PC-3 (cell line): ENCODE measurements at regions not wholly inside any gene's neighbourhood (a gene's known extent, or its start where the extent isn't known, plus 50 kb on each side); places are given as distances from the start of the nearest gene placed in this dataset.

Source experiments
- ATAC-seq: fragments of 200-7000 bp; cut with Tn5 transposase; 2 replicates; pipeline ENCODE4 v1.9.1; 2020; ENCODE audit warnings: mild to moderate bottlenecking, moderate library complexity
- BruUV-seq: library from RNA; stranded (reverse); fragments of 400-500 nt; replicated peaks from 2 replicates; lab custom pipeline; 2021; lab: Mats Ljungman, UMichigan
- CTCF ChIA-PET: fragments of 300-600 bp; sonication (Branson Sonifier 250); formaldehyde crosslinking; loops from one replicate; lab custom pipeline; 2022; ENCODE audit warnings: antibody characterized with exemption; lab: Charles Lee
- POLR2A ChIA-PET: fragments of 300-600 bp; sonication (Branson Sonifier 250); formaldehyde crosslinking; loops from one replicate; lab custom pipeline; 2022; ENCODE audit warnings: antibody characterized with exemption; ENCODE audit not compliant: unreplicated experiment; lab: Charles Lee
- DNase-seq: peaks from one replicate; pipeline ENCODE4 v3.0.0-alpha.2; 2015
- H2AFZ ChIP-seq: fragments of 300-600 bp; sonication (generic); 2 replicates; pipeline ENCODE4 v1.6.0; 2016; ENCODE audit warnings: antibody characterized with exemption, low read length
- H3F3A ChIP-seq: fragments of 300-600 bp; sonication (generic); one replicate; pipeline ENCODE4 v1.6.0; 2017; ENCODE audit warnings: antibody characterized with exemption, low read length, control low read depth, mild to moderate bottlenecking; ENCODE audit not compliant: unreplicated experiment
- H3K27ac ChIP-seq: fragments of 300-600 bp; sonication (generic); 2 replicates; pipeline ENCODE4 v1.5.1; 2016; ENCODE audit warnings: mild to moderate bottlenecking, low read length
- H3K27me3 ChIP-seq: fragments of 300-600 bp; sonication (generic); 2 replicates; pipeline ENCODE4 v1.6.1; 2016; ENCODE audit warnings: low read length, mixed read lengths
- H3K36me3 ChIP-seq: fragments of 300-600 bp; sonication (generic); 2 replicates; pipeline ENCODE4 v1.6.1; 2016; ENCODE audit warnings: low read depth, mixed run types, low read length, mixed read lengths
- H3K4me1 ChIP-seq: fragments of 300-600 bp; sonication (generic); 2 replicates; pipeline ENCODE4 v1.5.1; 2016; ENCODE audit warnings: low read length; ENCODE audit not compliant: insufficient read depth
- H3K4me2 ChIP-seq: fragments of 300-600 bp; sonication (generic); 2 replicates; pipeline ENCODE4 v1.6.0; 2016; ENCODE audit warnings: low read length
- H3K4me3 ChIP-seq: fragments of 300-600 bp; sonication (generic); 2 replicates; pipeline ENCODE4 v1.5.1; 2016; ENCODE audit warnings: mild to moderate bottlenecking, low read length, mixed read lengths
- H3K79me2 ChIP-seq: fragments of 300-600 bp; sonication (generic); 2 replicates; pipeline ENCODE4 v1.6.1; 2017; ENCODE audit warnings: low read length, mixed read lengths
- H3K9ac ChIP-seq: fragments of 300-600 bp; sonication (generic); 2 replicates; pipeline ENCODE4 v1.6.0; 2016; ENCODE audit warnings: mild to moderate bottlenecking, low read length
- H3K9me2 ChIP-seq: fragments of 300-600 bp; sonication (generic); replicated peaks from 2 replicates; pipeline ENCODE4 v1.6.1; 2016; ENCODE audit warnings: mixed run types, low read length, mixed read lengths
- H3K9me3 ChIP-seq: fragments of 300-600 bp; sonication (generic); 2 replicates; pipeline ENCODE4 v1.6.1; 2016; ENCODE audit warnings: low read length, mixed read lengths
- H4K20me1 ChIP-seq: fragments of 300-600 bp; sonication (generic); 2 replicates; pipeline ENCODE4 v1.6.1; 2016; ENCODE audit warnings: low read length, mixed read lengths
- CTCF ChIP-seq: fragments of 300-600 bp; sonication (generic); conservative IDR thresholded peaks from 2 replicates; pipeline ENCODE4 v1.5.1; 2017; ENCODE audit warnings: antibody characterized with exemption, low read depth, mild to moderate bottlenecking, low read length
- EZH2 ChIP-seq: fragments of 300-600 bp; sonication (generic); IDR thresholded peaks from one replicate; pipeline ENCODE4 v1.6.1; 2017; ENCODE audit warnings: antibody characterized with exemption, mild to moderate bottlenecking, low read length; ENCODE audit not compliant: unreplicated experiment
- EZH2phosphoT487 ChIP-seq: fragments of 300-600 bp; sonication (generic); IDR thresholded peaks from 2 replicates; pipeline ENCODE4 v1.6.1; 2018; ENCODE audit warnings: mild to moderate bottlenecking, antibody characterized with exemption, low read length, borderline replicate concordance
- intact Hi-C: fragments of 100-400 bp; cut with micrococcal nuclease; formaldehyde crosslinking; loops from 2 replicates; pipeline ENCODE4 v1.9.0; 2023

GRCh38 chr6:114989279-114989964 is 646.6 kb upstream of the HS3ST5 start:
- Histone ChIP-seq H3K9me3 (no peaks in the 10 kb centered on the region), H2AFZ (no peak overlapping the region), H3K9ac (no peak overlapping the region), H3K9me2 (no peaks in the 10 kb centered on the region), H3K4me2 (no peak overlapping the region), H3K27ac (no peak overlapping the region), H3K4me1 (no peaks in the 10 kb centered on the region), H3K36me3 (no peaks in the 10 kb centered on the region), H3K4me3 (no peak overlapping the region), H4K20me1 (no peaks in the 10 kb centered on the region), H3K27me3 (no peaks in the 10 kb centered on the region), H3K79me2 (no peaks in the 10 kb centered on the region), H3F3A (no peaks in the 10 kb centered on the region)
- BruUV-seq = no TSS peak
- TF ChIP-seq CTCF (no peak), EZH2 (no peak), EZH2phosphoT487 (no peak)
- CTCF ChIA-PET = no interaction called here
- POLR2A ChIA-PET = no interaction called here
- no peak for DNase-seq
- intact Hi-C loops = no loop called here
- no peak for ATAC-seq

DNA sequence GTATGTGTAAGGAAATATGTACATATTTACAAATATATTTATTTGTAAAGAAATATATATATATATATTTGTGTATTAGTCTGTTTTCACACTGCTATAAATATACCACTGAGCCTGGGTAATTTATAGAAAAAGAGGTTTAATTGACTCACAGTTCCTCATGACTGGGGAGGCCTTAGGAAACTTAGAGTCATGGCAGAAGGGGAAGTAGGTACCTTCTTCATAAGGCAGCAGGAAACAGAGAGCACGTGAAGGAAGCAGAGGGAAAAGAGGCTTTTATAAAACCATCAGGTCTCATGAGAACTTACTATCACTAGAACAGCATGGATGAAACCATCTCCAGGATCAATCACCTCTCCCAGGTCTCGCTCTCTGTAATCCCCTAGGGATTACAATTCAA is 644.5 kb upstream of the HS3ST5 start:
- Histone ChIP-seq H3K9ac (no peak overlapping the region), H3F3A (no peaks in the 10 kb centered on the region), H3K27me3 (no peaks in the 10 kb centered on the region), H3K27ac (no peak overlapping the region), H3K79me2 (no peaks in the 10 kb centered on the region), H2AFZ (no peak overlapping the region), H3K36me3 (no peaks in the 10 kb centered on the region), H3K4me1 (no peaks in the 10 kb centered on the region), H4K20me1 (no peaks in the 10 kb centered on the region), H3K9me2 (no peaks in the 10 kb centered on the region), H3K9me3 (no peaks in the 10 kb centered on the region), H3K4me2 (no peak overlapping the region), H3K4me3 (no peak overlapping the region)
- ATAC-seq = no peak
- TF ChIP-seq EZH2 = no peak
- TF ChIP-seq EZH2phosphoT487 = no peak
- no peak for TF ChIP-seq CTCF
- no peak for DNase-seq
- CTCF ChIA-PET = no interaction called here
- POLR2A ChIA-PET = no interaction called here
- no TSS peak for BruUV-seq
- intact Hi-C loops = no loop called here

GRCh38 chr6:114955363-114955762 is 612.5 kb upstream of the HS3ST5 start:
- TF ChIP-seq EZH2phosphoT487 (no peak), EZH2 (no peak), CTCF (no peak)
- H4K20me1 ChIP-seq = no peaks in the 10 kb centered on the region
- H3K79me2 ChIP-seq = no peaks in the 10 kb centered on the region
- ATAC-seq (no peak), DNase-seq (no peak)
- H3K4me1 ChIP-seq = no peaks in the 10 kb centered on the region
- ChIA-PET CTCF (no interaction called here), POLR2A (no interaction called here)
- no peaks in the 10 kb centered on the region for H3K9me3 ChIP-seq
- intact Hi-C loops = no loop called here
- no peaks in the 10 kb centered on the region for H3F3A ChIP-seq
- H3K4me3 ChIP-seq = no peak overlapping the region
- no peaks in the 10 kb centered on the region for H3K27me3 ChIP-seq
- no peaks in the 10 kb centered on the region for H3K36me3 ChIP-seq
- no TSS peak for BruUV-seq
- H3K4me2 ChIP-seq = no peak overlapping the region
- no peak overlapping the region for H3K27ac ChIP-seq
- no peak overlapping the region for H3K9ac ChIP-seq
- no peak overlapping the region for H2AFZ ChIP-seq
- no peaks in the 10 kb centered on the region for H3K9me2 ChIP-seq
